ENCODE measurements at regions not wholly inside any gene's neighbourhood (a gene's known extent, or its start where the extent isn't known, plus 50 kb on each side); places are given as distances from the start of the nearest gene placed in this dataset.
"Not testable (repeated sequence)": the region's sequence is repeated elsewhere in the genome, so short reads cannot be mapped to it uniquely, and the experiment has no call there.

DNA sequence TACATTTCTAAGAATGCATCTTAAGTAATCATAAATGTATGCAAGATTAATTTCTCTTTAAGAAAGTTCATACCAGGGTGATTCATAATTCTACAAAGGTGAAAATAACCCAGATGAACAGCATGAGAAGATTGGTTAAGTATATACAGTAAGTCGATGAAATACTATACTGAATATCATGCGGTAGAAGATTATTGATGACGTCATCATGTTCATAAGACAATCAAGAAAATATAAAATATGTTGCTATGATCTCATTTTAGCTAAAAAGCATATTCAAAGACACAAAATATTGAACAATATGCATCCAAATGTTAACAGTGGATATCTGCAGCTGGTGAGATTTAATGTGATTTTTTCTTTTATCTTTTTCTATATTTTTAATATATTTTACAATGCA, 312.0 kb upstream of the FGF13 start:
- no peak for DNase-seq

DNA sequence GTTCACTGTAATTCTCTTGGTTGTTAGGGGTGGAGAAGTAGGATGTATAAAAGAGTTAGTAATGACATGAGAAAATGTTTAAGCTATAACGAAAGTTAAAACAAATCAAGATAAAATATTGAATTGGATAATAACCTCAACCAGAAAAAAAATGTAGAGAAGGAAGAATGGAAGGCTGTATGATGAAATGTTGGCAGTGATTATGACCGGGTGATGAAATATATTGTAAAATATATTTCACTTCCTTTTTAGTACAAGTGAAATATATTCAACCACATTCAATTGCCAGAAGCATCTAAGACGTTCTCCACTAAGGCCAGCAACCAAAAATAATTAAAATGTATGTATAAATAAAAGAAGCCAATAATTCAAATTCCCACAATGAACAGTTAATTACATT, 309.3 kb upstream of the FGF13 start:
- DNase-seq: peak; percentile 49

DNA sequence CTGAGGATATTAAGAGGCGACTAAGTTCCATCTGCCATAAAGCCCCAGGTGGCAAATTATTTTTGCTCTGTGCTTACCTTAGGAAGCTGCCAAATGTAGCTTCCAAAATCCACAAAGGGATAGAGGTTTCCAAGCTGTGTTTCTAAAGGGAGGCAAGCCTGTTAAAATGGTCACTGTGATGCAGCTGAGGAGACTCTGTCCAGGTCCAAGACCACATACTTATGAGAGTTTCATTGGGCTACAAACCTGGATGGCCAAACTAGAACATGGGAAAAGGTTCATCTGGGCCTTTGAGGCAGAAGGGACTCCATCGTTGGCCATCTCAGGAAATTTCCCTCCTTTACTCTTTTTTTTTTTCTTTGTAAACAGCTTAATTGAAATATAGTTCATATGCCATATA, 306.9 kb upstream of the FGF13 start:
- DNase-seq: no peak

DNA sequence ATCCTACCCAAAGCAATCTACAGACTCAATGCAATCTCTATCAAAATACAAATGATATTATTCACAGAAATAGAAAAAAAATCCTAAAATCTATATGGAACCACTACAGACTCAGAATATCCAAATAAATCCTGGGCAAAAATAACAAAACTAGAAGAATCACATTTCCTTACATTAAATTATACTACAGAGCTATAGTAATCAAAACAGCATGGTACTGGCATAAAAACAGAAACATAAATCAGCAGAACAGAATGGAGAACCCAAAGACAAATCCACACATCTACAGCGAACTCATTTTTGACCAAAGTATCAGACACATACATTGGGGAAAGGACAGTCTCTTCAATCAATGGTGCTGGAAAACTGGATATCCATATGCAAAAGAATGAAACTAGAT, 304.1 kb upstream of the FGF13 start:
- no peak for DNase-seq

DNA sequence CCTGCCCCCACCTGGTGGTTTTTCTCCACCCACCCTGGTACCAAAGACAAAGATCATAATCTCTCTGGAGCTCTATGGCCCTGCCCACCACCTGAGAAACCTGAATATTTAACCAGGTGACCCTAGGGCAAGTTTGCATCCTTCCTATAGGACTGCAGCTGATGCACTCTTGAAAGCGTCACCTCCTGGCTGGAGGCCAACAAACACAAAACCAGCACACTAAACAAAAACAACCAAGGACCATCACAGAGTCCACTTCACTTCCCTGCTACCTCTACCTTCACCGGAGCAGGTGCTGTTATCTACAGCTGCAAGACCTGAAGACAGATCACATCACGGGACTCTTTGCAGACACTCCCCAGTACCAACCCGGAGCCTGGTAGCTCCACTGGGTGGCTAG, 296.7 kb upstream of the FGF13 start:
- no peak for DNase-seq

DNA sequence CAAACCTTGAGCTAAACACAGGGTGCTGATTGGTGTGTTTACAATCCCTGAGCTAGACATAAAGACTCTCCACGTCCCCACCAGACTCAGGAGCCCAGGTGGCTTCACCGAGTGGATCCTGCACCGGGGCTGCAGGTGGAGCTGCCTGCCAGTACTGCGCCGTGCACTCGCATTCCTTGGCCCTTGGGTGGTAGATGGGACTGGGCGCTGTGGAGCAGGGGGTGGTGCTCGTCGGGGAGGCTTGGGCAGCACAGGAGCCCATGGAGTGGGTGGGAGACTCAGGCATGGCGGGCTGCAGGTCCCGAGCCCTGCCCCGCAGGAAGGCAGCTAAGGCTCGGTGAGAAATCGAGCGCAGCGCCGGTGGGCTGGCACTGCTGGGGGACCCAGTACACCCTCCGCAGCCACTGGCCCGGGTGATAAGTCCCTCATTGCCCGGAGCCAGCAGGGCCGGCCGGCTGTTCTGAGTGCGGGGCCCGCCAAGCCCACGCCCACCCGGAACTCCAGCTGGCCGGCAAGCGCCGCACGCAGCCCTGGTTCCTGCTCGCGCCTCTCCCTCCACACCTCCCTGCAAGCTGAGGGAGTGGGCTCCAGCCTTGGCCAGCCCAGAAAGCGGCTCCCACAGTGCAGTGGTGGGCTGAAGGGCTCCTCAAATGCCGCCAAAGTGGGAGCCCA, 292.5 kb upstream of the FGF13 start:
- not testable (repeated sequence) for DNase-seq

DNA sequence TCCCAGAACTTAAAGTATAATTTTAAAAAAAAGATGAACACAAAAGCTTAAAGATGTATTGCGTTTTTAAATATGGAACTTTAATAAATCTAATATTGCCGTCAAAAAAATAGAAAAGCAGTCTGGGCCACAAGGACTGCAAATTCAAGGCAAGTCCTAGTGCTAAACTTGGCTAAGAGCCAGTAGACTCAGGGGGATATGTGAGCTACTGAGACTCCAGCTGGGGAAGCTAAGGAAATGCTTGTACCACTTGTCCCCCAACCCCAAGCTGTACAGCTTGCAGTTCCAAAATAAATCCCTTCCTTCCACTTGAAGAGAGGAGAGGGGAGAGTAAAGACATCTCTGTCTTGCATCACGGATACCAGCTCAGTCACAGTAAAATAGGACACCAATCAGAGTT, 290.8 kb upstream of the FGF13 start:
- no peak for DNase-seq

DNA sequence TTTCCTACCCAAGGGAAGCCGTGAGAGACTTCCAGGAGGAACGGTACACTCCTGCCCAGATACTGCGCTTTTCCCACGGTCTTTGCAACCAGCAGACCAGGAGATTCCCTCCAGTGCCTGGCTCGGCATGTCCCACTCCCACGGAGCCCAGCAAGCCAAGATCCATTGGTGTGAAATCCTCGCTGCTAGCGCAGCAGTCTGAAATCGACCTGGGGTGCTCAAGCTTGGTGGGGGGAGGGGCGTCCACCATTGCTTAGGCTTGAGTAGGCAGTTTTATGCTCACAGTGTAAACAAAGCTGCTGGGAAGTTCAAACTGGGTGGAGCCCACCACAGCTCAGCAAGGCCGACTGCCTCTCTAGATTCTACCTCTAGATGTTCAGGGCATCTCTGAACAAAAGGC, 284.8 kb upstream of the FGF13 start:
- DNase-seq: no peak

DNA sequence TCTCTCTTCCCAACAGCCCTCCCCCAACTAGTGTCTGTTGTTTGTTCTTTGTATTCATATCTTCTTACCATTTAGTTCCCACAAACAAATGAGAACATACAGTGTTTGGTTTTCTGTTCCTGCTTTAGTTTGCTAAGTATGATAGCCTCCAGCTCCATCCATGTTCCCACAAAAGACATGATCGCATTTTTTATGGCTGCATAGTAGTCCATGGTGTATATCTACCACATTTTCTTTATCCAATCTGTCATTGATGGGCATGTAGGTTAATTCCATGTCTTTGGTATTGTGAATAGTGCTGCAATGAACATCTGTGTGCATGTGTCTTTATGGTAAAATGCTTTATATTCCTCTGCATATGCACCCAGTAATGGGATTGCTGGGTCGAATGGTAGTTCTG, 283.9 kb upstream of the FGF13 start:
- no peak for DNase-seq

DNA sequence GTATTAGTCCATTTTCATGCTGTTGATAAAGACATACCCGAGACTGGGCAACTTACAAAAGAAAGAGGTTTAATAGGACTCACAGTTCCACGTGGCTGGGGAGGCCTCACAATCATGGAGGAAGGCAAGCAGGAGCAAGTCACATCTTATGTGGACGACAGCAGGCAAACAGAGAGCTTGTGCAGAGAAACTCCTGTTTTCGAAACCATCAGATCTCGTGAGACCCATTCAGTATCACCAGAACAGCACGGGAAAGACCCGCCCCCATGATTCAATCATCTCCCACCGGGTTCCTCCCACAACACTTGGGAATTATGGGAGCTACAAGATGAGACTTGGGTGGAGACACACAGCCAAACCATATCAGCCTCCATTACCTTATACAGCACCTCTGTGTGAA, 278.9 kb upstream of the FGF13 start:
- not testable (repeated sequence) for DNase-seq

DNA sequence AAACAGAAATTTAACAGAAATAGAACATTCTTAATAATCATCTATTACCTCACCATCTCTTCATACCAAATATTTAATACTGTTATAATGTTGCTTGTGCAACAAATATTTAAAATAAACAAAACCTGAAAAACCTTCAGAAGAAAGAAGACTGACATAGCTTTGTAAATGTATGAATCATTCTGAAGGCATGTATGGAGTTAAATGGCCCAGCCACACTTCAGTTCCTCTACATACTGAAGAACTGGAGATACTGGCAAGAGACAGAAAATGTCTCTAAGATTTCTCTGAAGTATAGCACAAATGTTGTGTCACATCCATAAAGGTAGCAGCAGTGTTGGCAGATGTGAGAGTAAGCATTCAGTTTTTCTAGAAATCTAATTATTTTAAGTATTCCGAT, 275.3 kb upstream of the FGF13 start:
- DNase-seq: no peak

DNA sequence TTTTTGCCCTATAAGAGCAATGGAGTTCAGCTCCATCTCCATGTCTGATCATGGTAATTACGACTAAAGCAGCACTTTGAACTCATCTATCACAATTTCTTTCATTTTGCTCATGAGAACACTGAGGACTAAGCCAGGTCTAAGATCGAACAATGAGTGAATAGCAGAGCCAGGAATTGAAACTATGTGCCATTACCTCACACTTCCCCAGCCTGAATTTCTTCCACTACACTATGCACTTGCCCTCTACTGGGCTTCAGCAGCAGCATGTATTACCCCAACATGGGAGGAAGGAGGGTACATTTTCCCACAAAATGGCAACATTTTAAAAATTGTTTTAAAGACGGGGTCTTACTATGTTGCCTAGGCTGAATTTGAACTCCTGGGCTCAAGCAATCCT, 274.7 kb upstream of the FGF13 start:
- DNase-seq: peak; percentile 14

DNA sequence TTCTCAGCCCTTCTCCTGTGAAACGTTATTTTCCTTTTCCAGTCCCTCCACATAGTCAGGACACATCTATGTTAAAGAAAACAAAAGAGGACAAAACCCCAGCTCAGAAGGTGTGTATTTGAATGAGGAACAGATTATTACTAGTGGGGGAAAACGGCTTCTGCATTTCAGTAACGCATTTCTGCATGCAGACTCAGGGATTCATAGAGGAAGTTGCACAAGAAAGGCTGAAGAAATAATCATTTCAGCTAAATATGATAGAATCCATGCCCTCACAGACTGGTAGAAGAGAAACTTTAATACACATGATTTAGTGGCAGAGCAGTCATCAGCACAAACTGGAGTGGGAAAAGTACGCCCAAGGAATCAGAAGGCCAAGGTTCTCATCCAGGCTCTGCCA, 270.8 kb upstream of the FGF13 start:
- DNase-seq: peak; percentile 69

DNA sequence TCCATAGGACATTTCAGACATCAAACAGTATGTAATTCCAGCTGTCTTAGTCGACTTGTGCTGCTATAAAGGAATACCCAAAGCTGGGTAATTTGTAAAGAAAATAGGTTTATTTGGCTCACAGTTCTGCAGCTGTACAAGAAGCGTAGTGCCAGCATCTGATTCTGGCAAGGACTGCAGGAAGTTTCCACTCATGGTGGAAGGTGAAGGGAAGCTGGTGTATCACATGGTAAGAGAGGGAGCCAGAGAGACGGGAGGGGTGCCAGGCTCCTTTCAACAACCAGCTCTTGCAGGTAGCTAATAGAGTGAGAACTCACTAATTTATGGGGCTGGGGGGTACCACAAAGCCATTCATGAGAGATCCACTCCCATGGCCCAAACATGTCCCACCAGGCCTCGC, 253.0 kb upstream of the FGF13 start:
- DNase-seq: no peak

DNA sequence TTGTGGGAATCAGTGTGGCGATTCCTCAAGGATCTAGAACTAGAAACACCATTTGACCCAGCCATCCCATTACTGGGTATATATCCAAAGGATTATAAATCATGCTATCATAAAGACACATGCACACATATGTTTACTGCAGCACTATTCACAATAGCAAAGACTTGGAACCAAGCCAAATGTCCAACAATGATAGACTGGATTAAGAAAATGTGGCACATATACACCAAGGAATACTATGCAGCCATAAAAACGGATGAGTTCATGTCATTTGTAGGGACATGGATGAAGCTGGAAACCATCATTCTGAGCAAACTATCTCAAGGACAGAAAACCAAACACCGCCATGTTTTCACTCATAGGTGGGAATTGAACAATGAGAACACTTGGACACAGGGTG, 250.9 kb upstream of the FGF13 start:
- not testable (repeated sequence) for DNase-seq

DNA sequence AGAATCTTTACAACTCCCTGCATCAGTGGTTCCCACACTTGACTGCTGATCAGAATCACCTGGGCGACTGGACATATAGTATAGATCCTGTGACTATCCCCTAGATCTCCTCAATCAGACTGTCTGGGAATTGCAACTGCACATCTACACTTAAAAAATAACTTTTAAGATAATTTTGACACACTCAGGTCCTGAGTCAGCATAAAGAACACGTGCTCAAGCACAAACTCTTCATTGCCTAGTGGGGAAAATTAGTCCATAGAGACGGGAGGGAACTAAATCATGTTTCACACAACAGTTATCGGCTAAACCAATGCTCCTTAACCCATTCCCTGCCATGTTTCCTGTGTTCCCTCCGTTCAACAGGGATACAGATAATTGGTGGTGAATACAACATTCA, 243.5 kb upstream of the FGF13 start:
- no peak for DNase-seq

DNA sequence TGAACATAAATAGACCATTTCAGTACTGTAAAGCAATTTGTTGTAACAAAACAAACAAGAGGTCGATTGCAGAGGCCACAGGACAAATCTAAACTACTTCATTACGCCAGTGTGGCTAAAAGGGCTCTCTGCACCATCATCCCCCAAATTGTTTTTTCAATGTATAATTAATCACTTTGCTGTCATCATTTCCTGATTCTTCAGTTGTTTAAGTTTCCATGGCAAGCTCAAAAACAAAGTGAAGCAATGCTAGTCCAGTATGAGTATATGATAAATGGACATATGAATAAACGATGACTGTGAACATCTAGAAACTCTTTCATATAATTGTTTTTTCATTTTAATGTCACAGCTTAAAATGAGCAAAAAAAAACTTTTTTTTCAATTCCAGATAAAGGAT, 235.4 kb upstream of the FGF13 start:
- DNase-seq: no peak

DNA sequence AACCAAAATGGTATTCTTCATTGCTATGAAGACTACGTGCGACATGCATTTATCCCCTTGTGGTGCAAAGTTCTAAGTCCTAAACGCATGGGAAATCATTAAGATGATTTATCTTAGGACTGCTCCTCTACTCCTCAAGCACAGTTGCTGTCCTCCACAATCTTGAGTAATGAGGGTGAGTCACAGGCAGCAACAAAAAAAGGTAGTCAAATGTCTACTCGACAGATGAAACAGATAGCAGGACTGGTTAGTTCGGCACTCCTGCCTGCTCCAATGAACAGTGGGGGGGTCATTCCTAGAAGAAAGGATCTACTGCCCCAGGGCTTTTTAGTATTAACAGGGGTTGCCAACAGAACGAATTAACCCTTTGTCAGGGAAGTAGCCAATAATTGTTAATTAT, 233.7 kb upstream of the FGF13 start:
- no peak for DNase-seq

DNA sequence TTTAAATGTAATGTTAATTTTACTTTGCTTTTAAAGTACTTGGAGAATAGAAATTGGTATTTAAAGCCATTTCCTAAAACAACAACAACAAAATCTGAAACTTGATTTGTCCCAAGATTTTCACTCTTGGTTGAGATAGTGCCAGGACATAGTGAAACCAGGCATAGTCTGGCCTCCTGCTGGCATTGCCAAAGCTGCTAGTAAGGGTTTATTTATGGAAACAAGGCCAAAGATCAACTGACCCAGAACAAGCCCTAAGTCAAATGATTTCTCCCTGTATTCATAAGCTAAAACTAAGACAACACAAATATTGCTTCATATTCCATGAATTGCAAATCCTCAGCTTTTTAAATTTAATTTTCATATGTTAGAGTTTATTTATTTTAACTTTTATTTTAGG, 227.5 kb upstream of the FGF13 start:
- no peak for DNase-seq

DNA sequence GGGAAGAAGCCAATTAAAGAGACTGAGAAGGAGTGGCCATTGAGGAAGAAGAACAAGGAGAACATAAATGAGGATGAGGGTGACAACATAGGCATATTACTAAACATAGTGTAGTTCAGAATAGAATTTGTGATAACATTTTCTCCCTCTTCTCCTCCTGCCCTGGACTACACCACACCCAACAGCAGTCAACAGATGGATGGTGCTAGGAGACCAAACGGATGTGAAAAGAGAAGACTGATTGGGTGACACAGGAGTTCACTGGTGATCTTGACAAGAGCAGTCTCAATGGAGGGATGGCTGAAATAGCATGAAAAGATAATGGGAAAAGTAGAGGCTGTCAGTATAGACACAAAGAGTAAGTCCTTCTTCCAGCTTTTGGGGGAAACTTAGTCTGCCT, 226.5 kb upstream of the FGF13 start:
- no peak for DNase-seq

DNA sequence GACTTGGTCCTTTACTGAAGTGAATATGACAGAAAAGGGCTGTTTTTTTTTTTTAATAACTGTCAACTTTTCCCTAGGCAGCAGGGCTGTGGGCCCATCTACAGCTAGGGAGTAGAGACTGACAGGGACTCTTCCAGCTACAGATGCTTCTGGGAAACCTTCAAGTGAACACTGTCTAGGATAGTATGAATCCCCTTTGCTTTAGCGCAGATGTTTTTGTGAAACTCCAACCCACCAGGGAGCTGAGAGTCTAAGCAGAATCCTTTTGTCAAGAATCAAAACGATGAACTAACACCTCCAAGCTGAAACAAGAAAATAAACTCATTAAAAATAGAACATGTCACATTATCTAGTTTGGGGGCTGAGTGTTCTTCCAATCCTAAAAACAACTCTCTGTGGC, 219.7 kb upstream of the FGF13 start:
- no peak for DNase-seq

DNA sequence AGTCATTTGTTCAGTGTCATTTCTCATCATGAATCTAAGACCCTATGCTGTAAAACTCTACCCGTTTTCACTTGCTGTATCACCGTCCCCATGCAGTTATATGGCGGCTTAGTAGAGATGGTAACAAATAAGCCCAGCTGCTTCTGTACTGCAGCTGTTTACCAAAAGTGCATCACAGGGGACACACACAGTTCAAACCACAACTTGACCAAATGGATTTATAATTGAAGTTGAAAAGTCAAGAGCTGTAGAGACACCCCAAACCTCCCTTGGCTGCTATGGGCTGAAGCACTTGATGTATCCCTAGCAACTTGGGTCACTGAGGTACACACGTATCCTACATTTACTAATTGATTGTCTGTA, 219.0 kb upstream of the FGF13 start:
- no peak for DNase-seq

DNA sequence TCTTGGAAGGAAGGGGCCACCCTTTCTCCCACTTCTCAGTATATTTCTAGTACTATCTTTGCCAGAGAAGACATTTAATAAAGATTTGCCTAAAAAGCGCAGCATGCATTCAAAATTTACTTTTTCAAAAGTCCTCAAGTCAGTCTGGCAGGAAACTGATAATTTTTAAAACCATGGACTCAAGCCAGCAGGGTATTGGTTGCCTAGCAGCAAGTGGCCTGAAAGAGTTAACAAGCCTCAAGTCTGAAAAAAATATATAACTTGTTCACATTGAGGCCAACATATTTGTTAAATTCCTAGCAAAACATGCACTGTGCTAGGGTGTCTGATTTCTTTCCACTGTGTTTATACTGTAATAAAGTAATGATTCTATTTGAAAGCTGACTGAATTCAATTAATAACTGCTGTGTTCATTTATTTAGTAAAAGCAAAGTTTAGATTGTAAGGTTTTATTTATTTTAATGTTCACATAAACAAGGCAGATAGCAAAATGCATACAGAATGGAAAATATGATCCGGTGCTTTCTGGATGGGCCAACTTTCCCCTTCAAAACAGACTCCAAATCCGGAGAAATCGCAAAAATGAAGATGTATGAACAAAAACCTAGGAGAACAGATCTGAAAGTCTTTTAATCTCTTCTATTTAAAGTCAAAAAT, 218.5 kb upstream of the FGF13 start:
- DNase-seq: no peak

DNA sequence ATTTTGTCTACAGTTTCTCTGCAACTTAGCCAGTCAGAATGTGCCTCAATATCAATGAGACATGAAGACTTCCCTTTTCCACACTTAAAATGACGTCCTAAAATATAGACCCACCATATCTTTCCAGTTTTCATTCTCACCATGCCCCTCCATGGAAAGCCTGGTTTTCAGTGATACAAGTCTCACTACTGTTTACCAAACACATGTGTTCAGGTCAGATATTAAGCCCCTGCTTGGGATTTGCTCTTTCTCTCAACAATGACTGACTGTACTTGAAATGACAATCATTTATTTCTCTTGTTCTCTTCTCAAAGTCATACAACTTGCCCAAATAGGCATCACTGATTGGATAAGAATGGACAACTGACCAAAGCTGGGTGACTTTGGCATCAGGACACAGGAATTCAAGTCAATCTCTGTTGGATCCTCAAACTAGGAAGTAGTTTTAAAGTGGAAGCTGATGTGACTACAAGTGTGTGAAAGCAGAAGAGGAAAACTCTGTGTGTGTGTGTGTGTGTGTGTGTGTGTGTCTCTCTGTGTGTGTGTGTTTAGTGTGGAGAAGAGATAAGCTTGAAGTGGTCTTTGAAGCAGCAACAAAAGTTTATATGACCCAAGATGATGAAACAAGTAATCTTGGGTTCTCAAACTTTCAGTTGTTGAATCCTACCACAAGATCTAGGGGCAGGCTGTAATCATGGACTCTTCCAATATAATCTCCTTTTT, 217.4 kb upstream of the FGF13 start:
- DNase-seq: no peak

DNA sequence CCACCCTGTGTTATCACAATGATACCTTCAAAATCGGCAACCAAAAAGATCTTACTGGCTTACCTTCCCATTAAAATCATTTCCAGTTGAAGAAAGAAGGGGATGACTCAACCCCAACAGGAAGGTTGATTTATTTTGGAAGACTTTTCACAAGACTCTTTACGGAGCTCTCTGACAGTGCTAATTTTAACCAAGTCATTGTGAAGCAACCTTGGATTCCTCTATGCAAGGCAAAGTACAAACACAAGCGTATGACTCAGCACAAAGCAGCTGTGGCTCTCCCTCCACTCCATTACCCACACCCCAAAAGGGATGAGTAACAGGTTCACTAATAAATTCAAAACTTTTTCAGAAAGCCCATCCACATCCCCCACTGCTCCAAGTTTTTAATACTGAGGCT, 213.8 kb upstream of the FGF13 start:
- peak; percentile 75 for DNase-seq
